HepG2 (cell line): ENCODE measurements at regions not wholly inside any gene's neighbourhood (a gene's known extent, or its start where the extent isn't known, plus 50 kb on each side); places are given as distances from the start of the nearest gene placed in this dataset.

ENCODE experiments used
- ATAC-seq: fragments of 200-7000 bp; cut with Tn5 transposase; 3 replicates; pipeline ENCODE4 v1.9.1; 2020; ENCODE audit warnings: mild to moderate bottlenecking, moderate library complexity
- BruUV-seq: library from RNA; stranded (reverse); fragments of 400-500 nt; replicated peaks from 2 replicates; lab custom pipeline; 2021; lab: Mats Ljungman, UMichigan
- CTCF ChIA-PET: fragments of 300-600 bp; formaldehyde crosslinking; extraction: SDS; loops from one replicate; lab custom pipeline; 2021; ENCODE audit warnings: low total read pairs, inconsistent platforms, low intra/inter-chr PET ratio; lab: Yijun Ruan, JAX
- POLR2A ChIA-PET: fragments of 350-600 bp; sonication (Branson Sonifier 250); formaldehyde crosslinking; loops from one replicate; lab custom pipeline; 2020; ENCODE audit warnings: antibody characterized with exemption, inconsistent platforms; lab: Yijun Ruan, JAX
- DNase-seq: peaks from one replicate; pipeline ENCODE4 v3.0.0-alpha.2; 2015; ENCODE audit warnings: low spot score
- FAIRE-seq: peaks from 3 replicates; lab custom pipeline; 2011; peaks lifted over from hg19 to GRCh38; lab: Jason Lieb, UNC
- H2AFZ ChIP-seq: one replicate; pipeline ENCODE4 v1.6.1; 2011; ENCODE audit warnings: low read length, inconsistent platforms
- H3K27ac ChIP-seq: fragments of 300-600 bp; 3 replicates; pipeline ENCODE4 v1.8.0; 2011; ENCODE audit warnings: mixed run types, mild to moderate bottlenecking, mixed read lengths, low read length, inconsistent platforms; ENCODE audit not compliant: insufficient read depth; ENCODE audit errors: extremely low read length
- H3K27me3 ChIP-seq, 2 experiments: fragments of 200-600 bp in 1 of 2; 2 replicates in 1 of 2; 3 replicates in 1 of 2; pipeline versions ENCODE4 v1.6.0 to v1.8.0; 2011; ENCODE audit warnings: low read length in 2 of 2, mild to moderate bottlenecking in 2 of 2, moderate library complexity in 2 of 2, inconsistent platforms in 1 of 2; ENCODE audit not compliant: insufficient read depth in 2 of 2, control insufficient read depth in 1 of 2
- H3K36me3 ChIP-seq, 2 experiments: fragments of 200-600 bp in 1 of 2; replicated peaks in 1 of 2; 2 replicates in 1 of 2; 3 replicates in 1 of 2; pipeline versions ENCODE4 v1.5.1 to v1.8.0; 2011; ENCODE audit warnings: low read length in 2 of 2, inconsistent platforms in 1 of 2; ENCODE audit not compliant: insufficient read depth in 2 of 2, control insufficient read depth in 1 of 2
- H3K4me1 ChIP-seq: 2 replicates; pipeline ENCODE4 v1.5.1; 2012; ENCODE audit warnings: low read length, inconsistent platforms; ENCODE audit not compliant: insufficient read depth
- H3K4me2 ChIP-seq: 2 replicates; pipeline ENCODE4 v1.6.0; 2011; ENCODE audit warnings: low read depth, low read length, inconsistent platforms
- H3K4me3 ChIP-seq, 3 experiments: fragments of 200-600 bp in 1 of 3; sonication (generic), shearing (Covaris generic) in 1 of 3; replicated peaks in 1 of 3; 2 replicates each; pipeline ENCODE4 v1.5.1; 2011 to 2016; ENCODE audit warnings: low read length in 3 of 3, inconsistent platforms in 2 of 3, low read depth in 2 of 3, mild to moderate bottlenecking in 2 of 3, control low read depth in 1 of 3, mixed read lengths in 1 of 3; ENCODE audit not compliant: insufficient read depth in 1 of 3
- H3K79me2 ChIP-seq: one replicate; pipeline ENCODE4 v1.6.1; 2011; ENCODE audit warnings: low read length, inconsistent platforms; ENCODE audit not compliant: insufficient read depth
- H3K9ac ChIP-seq: 2 replicates; pipeline ENCODE4 v1.6.0; 2011; ENCODE audit warnings: mild to moderate bottlenecking, low read depth, low read length, inconsistent platforms; ENCODE audit not compliant: insufficient read depth
- H3K9me3 ChIP-seq: 2 replicates; pipeline ENCODE4 v1.5.1; 2012; ENCODE audit warnings: mild to moderate bottlenecking, low read length
- H4K20me1 ChIP-seq: 2 replicates; pipeline ENCODE4 v1.6.0; 2011; ENCODE audit warnings: inconsistent platforms, mild to moderate bottlenecking, low read length, moderate library complexity; ENCODE audit not compliant: insufficient read depth
- KDM6A ChIP-seq: IDR thresholded peaks from 2 replicates; pipeline ENCODE4 v1.6.1; 2016; ENCODE audit warnings: low read depth
- KLF12 ChIP-seq: sonication (generic); formaldehyde crosslinking; IDR thresholded peaks from 2 replicates; pipeline ENCODE4 v1.4.0; 2020; ENCODE audit warnings: missing genetic modification reagents, borderline replicate concordance
- MAF1 ChIP-seq: sonication (generic); formaldehyde crosslinking; IDR thresholded peaks from 2 replicates; pipeline ENCODE4 v1.5.0; 2020; ENCODE audit warnings: missing genetic modification reagents, borderline replicate concordance
- MEF2D ChIP-seq: sonication (generic); formaldehyde crosslinking; IDR thresholded peaks from 2 replicates; pipeline ENCODE4 v1.5.1; 2020; ENCODE audit warnings: mild to moderate bottlenecking, missing genetic modification reagents
- PHF20 ChIP-seq: sonication (generic); formaldehyde crosslinking; IDR thresholded peaks from 2 replicates; pipeline ENCODE4 v1.5.0; 2020; ENCODE audit warnings: mild to moderate bottlenecking, missing genetic modification reagents
- TCF7 ChIP-seq: sonication (generic); IDR thresholded peaks from 2 replicates; pipeline ENCODE4 v1.6.1; 2016; ENCODE audit warnings: antibody characterized with exemption, low read depth
- ZFP62 ChIP-seq: sonication (generic); formaldehyde crosslinking; IDR thresholded peaks from 2 replicates; pipeline ENCODE4 v1.4.0; 2020; ENCODE audit warnings: missing genetic modification reagents
- ZNF510 ChIP-seq: sonication (generic); formaldehyde crosslinking; IDR thresholded peaks from 2 replicates; pipeline ENCODE4 v1.4.0; 2020; ENCODE audit warnings: low read depth, mild to moderate bottlenecking, missing genetic modification reagents
- ZNF550 ChIP-seq: sonication (generic); formaldehyde crosslinking; IDR thresholded peaks from 2 replicates; pipeline ENCODE4 v1.4.0; 2020; ENCODE audit warnings: mild to moderate bottlenecking, missing genetic modification reagents, borderline replicate concordance
- WGBS: methylation state at CpG from one replicate; pipeline ENCODE4 v1.1.6; 2017; ENCODE audit warnings: low lambda C conversion rate; 5-methylcytosine and 5-hydroxymethylcytosine counted together
- in situ Hi-C: cut with HindIII; loops from 2 replicates; pipeline ENCODE4 v1.10.0; 2017; ENCODE audit warnings: low pct_unique_long_range_greater_than_20kb; ENCODE audit not compliant: extremely low pct_ligation_motif_present
- intact Hi-C: fragments of 100-400 bp; cut with micrococcal nuclease; formaldehyde crosslinking; loops from one replicate; pipeline ENCODE4 v1.10.0; 2022; ENCODE audit not compliant: unreplicated experiment
- TF ChIP-seq, protein P1 (sequence below), 2 experiments: fragments of 450-650 bp in 1 of 2; sonication (generic) in 1 of 2; formaldehyde crosslinking in 1 of 2; IDR thresholded peaks; 2 replicates each; pipeline versions ENCODE4 v1.6.1 to v1.8.0; 2016 to 2022; ENCODE audit warnings: antibody characterized with exemption in 1 of 2, mild to moderate bottlenecking in 1 of 2, missing genetic modification reagents in 1 of 2
- TF ChIP-seq, protein P2 (sequence below): sonication (generic); formaldehyde crosslinking; conservative IDR thresholded peaks from 2 replicates; pipeline ENCODE4 v1.5.0; 2020; ENCODE audit warnings: missing genetic modification reagents
- TF ChIP-seq, protein P3 (sequence below): sonication (generic); formaldehyde crosslinking; IDR thresholded peaks from 2 replicates; pipeline ENCODE4 v1.4.0; 2020; ENCODE audit warnings: missing genetic modification reagents

DNA sequence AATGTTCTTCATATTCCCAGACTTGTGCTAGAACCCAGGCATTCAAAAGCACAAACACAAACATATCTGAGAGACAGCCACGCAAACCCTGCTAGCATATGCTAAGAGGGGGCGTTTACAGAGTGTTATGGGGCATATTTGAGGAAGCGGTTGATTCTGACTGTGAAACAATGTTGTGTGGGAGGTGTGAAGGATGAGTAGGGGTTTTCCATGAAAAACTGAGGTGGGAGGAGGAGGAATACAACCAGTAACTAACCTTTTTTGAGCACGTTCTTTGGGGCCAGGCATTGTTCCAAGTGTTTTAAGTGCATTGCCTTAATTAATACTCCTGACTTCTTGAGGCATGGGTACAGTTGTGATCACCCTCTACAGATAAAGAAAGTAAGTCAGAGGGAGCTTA lies 499.5 kb downstream of the AACS start:
- BruUV-seq: no TSS peak
- H3K4me3 ChIP-seq: no peak overlapping the region
- 18% methylated on average over 4 of the region's 4 CpGs for WGBS

More for the DNA sequence above, 499.5 kb downstream of the AACS start:
- Histone ChIP-seq H3K4me1 (no peaks in the 10 kb centered on the region), H3K4me2 (no peak overlapping the region), H3K36me3 (no peaks in the 10 kb centered on the region), H2AFZ (no peak overlapping the region), H3K27ac (no peak overlapping the region), H3K9me3 (no peaks in the 10 kb centered on the region), H3K9ac (no peak overlapping the region), H3K79me2 (no peaks in the 10 kb centered on the region), H4K20me1 (no peaks in the 10 kb centered on the region)
- intact Hi-C loops (no loop called here), in situ Hi-C loops (no loop called here)
- no peak for FAIRE-seq
- POLR2A ChIA-PET: no interaction called here
- CTCF ChIA-PET: no interaction called here
- DNase-seq: no peak
- TF ChIP-seq ZNF550 (no peak), MAF1 (no peak), ZFP62 (no peak), KDM6A (CRISPR knock-in tag) (no peak), PHF20 (CRISPR knock-in tag) (no peak), TCF7 (no peak), KLF12 (CRISPR knock-in tag) (no peak), MEF2D (CRISPR knock-in tag) (no peak), ZNF510 (no peak)
- TF ChIP-seq, protein P1, sequence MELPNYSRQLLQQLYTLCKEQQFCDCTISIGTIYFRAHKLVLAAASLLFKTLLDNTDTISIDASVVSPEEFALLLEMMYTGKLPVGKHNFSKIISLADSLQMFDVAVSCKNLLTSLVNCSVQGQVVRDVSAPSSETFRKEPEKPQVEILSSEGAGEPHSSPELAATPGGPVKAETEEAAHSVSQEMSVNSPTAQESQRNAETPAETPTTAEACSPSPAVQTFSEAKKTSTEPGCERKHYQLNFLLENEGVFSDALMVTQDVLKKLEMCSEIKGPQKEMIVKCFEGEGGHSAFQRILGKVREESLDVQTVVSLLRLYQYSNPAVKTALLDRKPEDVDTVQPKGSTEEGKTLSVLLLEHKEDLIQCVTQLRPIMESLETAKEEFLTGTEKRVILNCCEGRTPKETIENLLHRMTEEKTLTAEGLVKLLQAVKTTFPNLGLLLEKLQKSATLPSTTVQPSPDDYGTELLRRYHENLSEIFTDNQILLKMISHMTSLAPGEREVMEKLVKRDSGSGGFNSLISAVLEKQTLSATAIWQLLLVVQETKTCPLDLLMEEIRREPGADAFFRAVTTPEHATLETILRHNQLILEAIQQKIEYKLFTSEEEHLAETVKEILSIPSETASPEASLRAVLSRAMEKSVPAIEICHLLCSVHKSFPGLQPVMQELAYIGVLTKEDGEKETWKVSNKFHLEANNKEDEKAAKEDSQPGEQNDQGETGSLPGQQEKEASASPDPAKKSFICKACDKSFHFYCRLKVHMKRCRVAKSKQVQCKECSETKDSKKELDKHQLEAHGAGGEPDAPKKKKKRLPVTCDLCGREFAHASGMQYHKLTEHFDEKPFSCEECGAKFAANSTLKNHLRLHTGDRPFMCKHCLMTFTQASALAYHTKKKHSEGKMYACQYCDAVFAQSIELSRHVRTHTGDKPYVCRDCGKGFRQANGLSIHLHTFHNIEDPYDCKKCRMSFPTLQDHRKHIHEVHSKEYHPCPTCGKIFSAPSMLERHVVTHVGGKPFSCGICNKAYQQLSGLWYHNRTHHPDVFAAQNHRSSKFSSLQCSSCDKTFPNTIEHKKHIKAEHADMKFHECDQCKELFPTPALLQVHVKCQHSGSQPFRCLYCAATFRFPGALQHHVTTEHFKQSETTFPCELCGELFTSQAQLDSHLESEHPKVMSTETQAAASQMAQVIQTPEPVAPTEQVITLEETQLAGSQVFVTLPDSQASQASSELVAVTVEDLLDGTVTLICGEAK (IDR thresholded peaks at IDR 0.05): no peak
- TF ChIP-seq, protein P1 (CRISPR knock-in tag; IDR thresholded peaks at IDR 0.05): no peak
- TF ChIP-seq, protein P2, sequence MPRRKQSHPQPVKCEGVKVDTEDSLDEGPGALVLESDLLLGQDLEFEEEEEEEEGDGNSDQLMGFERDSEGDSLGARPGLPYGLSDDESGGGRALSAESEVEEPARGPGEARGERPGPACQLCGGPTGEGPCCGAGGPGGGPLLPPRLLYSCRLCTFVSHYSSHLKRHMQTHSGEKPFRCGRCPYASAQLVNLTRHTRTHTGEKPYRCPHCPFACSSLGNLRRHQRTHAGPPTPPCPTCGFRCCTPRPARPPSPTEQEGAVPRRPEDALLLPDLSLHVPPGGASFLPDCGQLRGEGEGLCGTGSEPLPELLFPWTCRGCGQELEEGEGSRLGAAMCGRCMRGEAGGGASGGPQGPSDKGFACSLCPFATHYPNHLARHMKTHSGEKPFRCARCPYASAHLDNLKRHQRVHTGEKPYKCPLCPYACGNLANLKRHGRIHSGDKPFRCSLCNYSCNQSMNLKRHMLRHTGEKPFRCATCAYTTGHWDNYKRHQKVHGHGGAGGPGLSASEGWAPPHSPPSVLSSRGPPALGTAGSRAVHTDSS: no peak
- TF ChIP-seq, protein P3, sequence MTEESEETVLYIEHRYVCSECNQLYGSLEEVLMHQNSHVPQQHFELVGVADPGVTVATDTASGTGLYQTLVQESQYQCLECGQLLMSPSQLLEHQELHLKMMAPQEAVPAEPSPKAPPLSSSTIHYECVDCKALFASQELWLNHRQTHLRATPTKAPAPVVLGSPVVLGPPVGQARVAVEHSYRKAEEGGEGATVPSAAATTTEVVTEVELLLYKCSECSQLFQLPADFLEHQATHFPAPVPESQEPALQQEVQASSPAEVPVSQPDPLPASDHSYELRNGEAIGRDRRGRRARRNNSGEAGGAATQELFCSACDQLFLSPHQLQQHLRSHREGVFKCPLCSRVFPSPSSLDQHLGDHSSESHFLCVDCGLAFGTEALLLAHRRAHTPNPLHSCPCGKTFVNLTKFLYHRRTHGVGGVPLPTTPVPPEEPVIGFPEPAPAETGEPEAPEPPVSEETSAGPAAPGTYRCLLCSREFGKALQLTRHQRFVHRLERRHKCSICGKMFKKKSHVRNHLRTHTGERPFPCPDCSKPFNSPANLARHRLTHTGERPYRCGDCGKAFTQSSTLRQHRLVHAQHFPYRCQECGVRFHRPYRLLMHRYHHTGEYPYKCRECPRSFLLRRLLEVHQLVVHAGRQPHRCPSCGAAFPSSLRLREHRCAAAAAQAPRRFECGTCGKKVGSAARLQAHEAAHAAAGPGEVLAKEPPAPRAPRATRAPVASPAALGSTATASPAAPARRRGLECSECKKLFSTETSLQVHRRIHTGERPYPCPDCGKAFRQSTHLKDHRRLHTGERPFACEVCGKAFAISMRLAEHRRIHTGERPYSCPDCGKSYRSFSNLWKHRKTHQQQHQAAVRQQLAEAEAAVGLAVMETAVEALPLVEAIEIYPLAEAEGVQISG: no peak
- TF ChIP-seq, all 625 proteins: peak for 0
- peaks cover 0 to 5% of the 10 kb centered on the region in 2 experiments; a peak in 1 of 5 replicates for H3K27me3 ChIP-seq
- ATAC-seq: no peak
